Mammary epithelial cell (primary cell): ENCODE measurements at regions not wholly inside any gene's neighbourhood (a gene's known extent, or its start where the extent isn't known, plus 50 kb on each side); places are given as distances from the start of the nearest gene placed in this dataset.

Experiments used
- EZH2 ChIP-seq: IDR thresholded peaks from 2 replicates; pipeline ENCODE4 v1.6.1; 2012; ENCODE audit warnings: low read length, inconsistent platforms, borderline replicate concordance
- TF ChIP-seq, protein P1 (sequence below), 2 donors: IDR thresholded peaks in 1 of 2; conservative IDR thresholded peaks in 1 of 2; 2 replicates each; pipeline ENCODE4 v1.5.1; 2011 to 2012; ENCODE audit warnings: inconsistent platforms in 2 of 2, low read length in 2 of 2, mild to moderate bottlenecking in 2 of 2, control low read depth in 1 of 2, low read depth in 1 of 2; ENCODE audit not compliant: insufficient read depth in 1 of 2; ENCODE audit errors: extremely low read depth in 1 of 2

DNA sequence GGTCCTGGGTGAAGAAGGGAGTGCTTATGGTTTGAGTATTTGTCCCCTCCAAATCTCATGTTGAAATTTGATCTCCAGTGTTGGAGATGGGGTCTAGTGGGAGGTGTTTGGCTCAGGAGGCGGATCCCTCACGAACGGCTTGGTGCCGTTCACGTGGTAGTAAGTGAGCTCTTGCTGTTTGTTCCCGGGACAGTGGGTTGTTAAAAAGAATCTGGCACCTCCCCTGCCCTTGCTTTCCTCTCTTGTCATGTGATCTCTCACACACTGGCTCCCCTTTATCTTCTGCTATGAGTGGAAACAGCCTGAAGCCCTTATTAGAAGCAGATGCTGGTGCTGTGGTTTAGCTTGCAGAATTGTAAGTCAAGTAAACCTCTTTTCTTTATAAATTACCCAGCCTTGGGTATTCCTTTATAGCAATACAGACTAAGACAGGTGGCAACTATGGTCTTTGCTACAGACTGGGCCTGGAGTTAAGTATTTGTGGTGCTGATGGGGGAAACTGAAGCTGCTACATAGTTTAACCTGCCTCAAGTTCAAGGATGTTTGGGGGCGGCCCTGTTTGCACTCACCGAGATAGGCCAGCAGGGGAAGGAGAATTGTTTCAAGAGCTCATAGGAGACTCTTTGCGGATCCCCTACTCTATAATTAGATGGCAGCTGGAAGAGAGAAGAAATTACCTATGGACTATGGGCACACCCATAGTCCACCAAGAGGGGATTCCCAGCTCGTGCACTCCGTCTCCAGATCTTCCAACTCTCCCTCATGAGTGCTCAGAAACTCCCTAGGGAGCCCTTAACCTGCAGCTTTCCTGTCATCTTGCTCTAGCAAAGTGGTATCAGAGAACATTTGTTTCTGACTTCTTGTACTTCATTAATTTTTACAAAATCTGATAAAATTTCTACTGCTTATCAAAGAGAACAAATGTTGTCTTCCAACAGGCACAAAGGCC, 164.6 kb downstream of the SLC15A5 start:
- TF ChIP-seq, protein P1, sequence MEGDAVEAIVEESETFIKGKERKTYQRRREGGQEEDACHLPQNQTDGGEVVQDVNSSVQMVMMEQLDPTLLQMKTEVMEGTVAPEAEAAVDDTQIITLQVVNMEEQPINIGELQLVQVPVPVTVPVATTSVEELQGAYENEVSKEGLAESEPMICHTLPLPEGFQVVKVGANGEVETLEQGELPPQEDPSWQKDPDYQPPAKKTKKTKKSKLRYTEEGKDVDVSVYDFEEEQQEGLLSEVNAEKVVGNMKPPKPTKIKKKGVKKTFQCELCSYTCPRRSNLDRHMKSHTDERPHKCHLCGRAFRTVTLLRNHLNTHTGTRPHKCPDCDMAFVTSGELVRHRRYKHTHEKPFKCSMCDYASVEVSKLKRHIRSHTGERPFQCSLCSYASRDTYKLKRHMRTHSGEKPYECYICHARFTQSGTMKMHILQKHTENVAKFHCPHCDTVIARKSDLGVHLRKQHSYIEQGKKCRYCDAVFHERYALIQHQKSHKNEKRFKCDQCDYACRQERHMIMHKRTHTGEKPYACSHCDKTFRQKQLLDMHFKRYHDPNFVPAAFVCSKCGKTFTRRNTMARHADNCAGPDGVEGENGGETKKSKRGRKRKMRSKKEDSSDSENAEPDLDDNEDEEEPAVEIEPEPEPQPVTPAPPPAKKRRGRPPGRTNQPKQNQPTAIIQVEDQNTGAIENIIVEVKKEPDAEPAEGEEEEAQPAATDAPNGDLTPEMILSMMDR (conservative IDR thresholded peaks at IDR 0.05 in 1 of 2, IDR thresholded peaks at IDR 0.05 in 1 of 2; ENCODE audit: extremely low read depth in 1 of 2, insufficient read depth in 1 of 2, low read depth in 1 of 2, low read length in 2 of 2), result no peak
- TF ChIP-seq EZH2, result no peak
